Astrocyte (in vitro differentiated cells and primary cell): ENCODE measurements at regions not wholly inside any gene's neighbourhood (a gene's known extent, or its start where the extent isn't known, plus 50 kb on each side); places are given as distances from the start of the nearest gene placed in this dataset.

Source experiments
- CTCF ChIP-seq: IDR thresholded peaks from 2 replicates; pipeline ENCODE4 v1.5.1; 2011; ENCODE audit warnings: low read depth, mild to moderate bottlenecking, inconsistent platforms, low read length, moderate library complexity; ENCODE audit not compliant: insufficient read depth
- EZH2 ChIP-seq: IDR thresholded peaks from 2 replicates; pipeline ENCODE4 v1.6.1; 2012; ENCODE audit warnings: mild to moderate bottlenecking, low read length, inconsistent platforms; ENCODE audit not compliant: insufficient read depth

GRCh38 chr9:80028501-80028900 is 456.7 kb downstream of the TLE4 start:
- TF ChIP-seq EZH2 (no peak), CTCF (no peak)
